Neural crest cell (in vitro differentiated cells): ENCODE measurements at regions not wholly inside any gene's neighbourhood (a gene's known extent, or its start where the extent isn't known, plus 50 kb on each side); places are given as distances from the start of the nearest gene placed in this dataset.

Experiments
- DNase-seq: peaks from one replicate; pipeline ENCODE4 v3.0.0; 2021; ENCODE audit warnings: low read depth, mixed read lengths, low spot score
- H3K27ac Mint-ChIP-seq: one replicate; pipeline ENCODE4 v1.8.0; 2021; ENCODE audit warnings: mild to moderate bottlenecking, mixed read lengths; ENCODE audit not compliant: unreplicated experiment
- H3K27me3 Mint-ChIP-seq: 2 replicates; pipeline ENCODE4 v1.8.0; 2021; ENCODE audit warnings: low read depth, mild to moderate bottlenecking, mixed read lengths
- H3K36me3 Mint-ChIP-seq: 2 replicates; pipeline ENCODE4 v1.8.0; 2021; ENCODE audit warnings: low read depth, mild to moderate bottlenecking, mixed read lengths
- H3K4me1 Mint-ChIP-seq: 2 replicates; pipeline ENCODE4 v1.8.0; 2021; ENCODE audit warnings: mixed read lengths
- H3K4me3 Mint-ChIP-seq: one replicate; pipeline ENCODE4 v1.8.0; 2021; ENCODE audit warnings: mild to moderate bottlenecking, mixed read lengths
- H3K9me3 Mint-ChIP-seq: 2 replicates; pipeline ENCODE4 v1.8.0; 2021; ENCODE audit warnings: mixed read lengths
- TF ChIP-seq, protein P1 (sequence below): fragments of 200-600 bp; sonication (generic); conservative IDR thresholded peaks from 2 replicates; pipeline ENCODE4 v1.5.0; 2021; ENCODE audit warnings: antibody characterized with exemption, mild to moderate bottlenecking

DNA sequence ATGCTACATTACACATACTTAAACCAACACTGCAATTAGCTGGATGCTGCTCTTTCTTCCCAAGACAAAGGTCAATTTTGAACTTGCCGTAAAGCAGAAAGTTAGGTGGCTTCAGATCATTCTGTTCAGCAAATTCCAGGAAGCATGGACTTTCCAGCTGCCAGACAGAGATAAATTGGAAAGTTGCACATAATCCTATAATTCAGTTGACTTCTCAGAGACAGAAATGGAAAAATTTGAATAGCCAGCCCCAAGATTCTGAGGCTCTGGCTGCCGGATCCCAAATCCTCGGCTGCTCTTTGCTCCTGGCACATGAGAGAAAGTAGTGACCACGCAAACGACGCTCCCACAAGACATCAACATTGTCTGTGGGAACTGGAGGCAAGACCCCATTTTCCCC, 105.0 kb upstream of the VIPR2 start:
- H3K9me3 Mint-ChIP-seq, result no peaks in the 10 kb centered on the region
- no peak overlapping the region for H3K4me3 Mint-ChIP-seq

DNA sequence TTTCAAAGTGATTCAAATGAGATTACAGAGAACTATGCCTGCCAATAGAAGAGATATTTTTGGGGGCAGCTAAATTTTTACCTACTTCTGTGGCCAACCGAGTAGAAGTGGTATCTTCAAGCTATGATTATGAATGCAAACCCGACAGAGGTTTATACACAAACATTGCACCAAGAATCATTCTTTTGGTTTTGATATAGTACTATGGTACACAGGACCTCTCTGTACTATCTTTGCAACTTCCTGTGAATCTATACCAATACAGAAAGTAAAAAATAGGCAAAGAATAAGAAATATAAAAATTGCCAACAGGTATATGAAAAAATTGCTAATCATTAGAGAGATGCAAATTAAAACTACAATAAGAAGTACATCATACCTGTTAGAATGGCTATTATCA, 103.2 kb upstream of the VIPR2 start:
- Mint-ChIP-seq H3K27ac (no peak overlapping the region), H3K4me3 (no peak overlapping the region), H3K9me3 (no peaks in the 10 kb centered on the region), H3K36me3 (no peaks in the 10 kb centered on the region), H3K27me3 (peaks cover 87% of the 10 kb centered on the region), H3K4me1 (no peaks in the 10 kb centered on the region)
- TF ChIP-seq, protein P1, sequence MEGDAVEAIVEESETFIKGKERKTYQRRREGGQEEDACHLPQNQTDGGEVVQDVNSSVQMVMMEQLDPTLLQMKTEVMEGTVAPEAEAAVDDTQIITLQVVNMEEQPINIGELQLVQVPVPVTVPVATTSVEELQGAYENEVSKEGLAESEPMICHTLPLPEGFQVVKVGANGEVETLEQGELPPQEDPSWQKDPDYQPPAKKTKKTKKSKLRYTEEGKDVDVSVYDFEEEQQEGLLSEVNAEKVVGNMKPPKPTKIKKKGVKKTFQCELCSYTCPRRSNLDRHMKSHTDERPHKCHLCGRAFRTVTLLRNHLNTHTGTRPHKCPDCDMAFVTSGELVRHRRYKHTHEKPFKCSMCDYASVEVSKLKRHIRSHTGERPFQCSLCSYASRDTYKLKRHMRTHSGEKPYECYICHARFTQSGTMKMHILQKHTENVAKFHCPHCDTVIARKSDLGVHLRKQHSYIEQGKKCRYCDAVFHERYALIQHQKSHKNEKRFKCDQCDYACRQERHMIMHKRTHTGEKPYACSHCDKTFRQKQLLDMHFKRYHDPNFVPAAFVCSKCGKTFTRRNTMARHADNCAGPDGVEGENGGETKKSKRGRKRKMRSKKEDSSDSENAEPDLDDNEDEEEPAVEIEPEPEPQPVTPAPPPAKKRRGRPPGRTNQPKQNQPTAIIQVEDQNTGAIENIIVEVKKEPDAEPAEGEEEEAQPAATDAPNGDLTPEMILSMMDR, result no peak
- no peak for DNase-seq

More for the DNA sequence above, 105.0 kb upstream of the VIPR2 start:
- TF ChIP-seq, protein P1, result no peak
- Mint-ChIP-seq H3K27ac (no peak overlapping the region), H3K36me3 (no peaks in the 10 kb centered on the region), H3K4me1 (no peaks in the 10 kb centered on the region), H3K27me3 (peaks cover 92% of the 10 kb centered on the region)
- no peak for DNase-seq

DNA sequence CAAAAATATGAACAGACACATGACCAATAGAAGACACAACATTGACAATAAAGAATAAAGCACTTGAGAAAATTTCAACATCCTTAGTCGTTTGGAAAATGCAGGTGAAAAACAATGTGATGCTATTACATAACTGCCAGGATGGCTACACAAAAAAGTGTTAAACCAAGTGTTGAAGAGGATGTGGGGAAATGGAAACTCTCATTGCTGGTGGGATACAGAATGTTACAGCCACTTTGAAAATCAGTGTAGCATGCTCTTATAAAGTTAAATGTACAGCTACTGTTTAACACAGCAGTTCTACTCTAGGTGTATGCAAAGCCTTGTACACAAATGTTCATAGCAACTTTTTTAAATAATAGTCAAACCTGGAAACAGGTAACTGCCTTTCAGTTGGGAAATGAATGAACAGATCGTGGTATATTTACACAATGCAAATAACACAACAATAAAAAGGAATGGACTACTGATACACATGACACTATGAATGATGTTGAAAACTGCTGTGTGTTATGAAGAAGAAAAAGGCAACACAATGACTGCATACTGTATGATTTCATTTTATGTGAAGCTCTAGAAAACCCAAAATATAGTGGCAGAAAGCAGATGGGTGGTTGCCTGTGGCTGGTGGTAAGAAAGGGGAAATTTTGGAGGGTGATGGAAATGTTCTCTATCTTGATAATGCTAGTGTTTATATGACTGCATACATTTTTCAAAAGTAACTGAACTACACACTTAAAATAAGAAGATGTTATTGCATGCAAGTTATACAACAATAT, 102.2 kb upstream of the VIPR2 start:
- H3K4me1 Mint-ChIP-seq, result no peaks in the 10 kb centered on the region
- H3K9me3 Mint-ChIP-seq, result no peaks in the 10 kb centered on the region

DNA sequence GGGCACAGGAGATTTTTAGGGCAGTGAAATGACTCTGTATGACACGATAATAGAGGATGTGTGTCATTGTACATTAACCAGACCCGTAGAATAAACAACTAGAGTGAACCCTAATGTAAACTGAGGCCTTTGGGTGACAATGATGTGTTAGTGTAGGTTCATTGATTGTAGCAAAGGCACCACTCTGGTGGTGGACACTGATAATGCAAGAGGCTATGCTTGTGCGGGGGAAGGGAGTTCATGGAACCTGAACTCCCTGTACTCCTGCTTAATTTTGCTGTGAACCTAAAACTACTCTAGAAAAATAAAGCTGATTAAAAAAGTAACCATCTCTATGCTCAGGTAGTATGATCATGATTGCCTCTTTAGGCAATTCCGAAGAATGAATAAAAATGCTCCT, 96.3 kb upstream of the VIPR2 start:
- Mint-ChIP-seq H3K27ac (no peak overlapping the region), H3K36me3 (no peaks in the 10 kb centered on the region), H3K4me1 (peaks cover 20% of the 10 kb centered on the region), H3K9me3 (no peaks in the 10 kb centered on the region), H3K27me3 (peaks cover 59% of the 10 kb centered on the region), H3K4me3 (no peak overlapping the region)
- no peak for DNase-seq
- TF ChIP-seq, protein P1, result no peak

More for the DNA sequence above, 102.2 kb upstream of the VIPR2 start:
- H3K27me3 Mint-ChIP-seq, result peaks cover 80% of the 10 kb centered on the region
- no peak overlapping the region for H3K4me3 Mint-ChIP-seq
- no peak for DNase-seq
- TF ChIP-seq, protein P1, result no peak
- H3K36me3 Mint-ChIP-seq, result no peaks in the 10 kb centered on the region
- no peak overlapping the region for H3K27ac Mint-ChIP-seq

DNA sequence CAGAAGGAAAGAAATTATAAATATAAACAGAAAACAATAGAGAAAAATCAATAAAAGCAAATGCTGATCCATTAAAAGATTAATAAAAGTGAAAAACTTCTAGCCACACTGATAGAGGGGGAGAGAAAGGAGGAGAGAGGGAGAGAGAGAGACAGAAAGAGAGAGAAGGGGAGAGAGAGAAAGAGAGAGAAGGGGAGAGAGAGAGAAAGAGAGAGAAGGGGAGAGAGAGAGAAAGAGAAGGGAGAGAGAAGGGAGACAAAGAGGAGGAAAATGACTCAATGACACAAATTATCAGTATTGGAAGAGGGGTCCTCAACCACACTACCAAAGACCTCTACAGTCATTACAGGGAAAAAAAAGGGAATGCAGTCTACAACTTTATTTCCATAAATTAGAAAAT, 94.4 kb upstream of the VIPR2 start:
- peaks cover 48% of the 10 kb centered on the region for H3K27me3 Mint-ChIP-seq
- H3K36me3 Mint-ChIP-seq, result no peaks in the 10 kb centered on the region
- H3K9me3 Mint-ChIP-seq, result no peaks in the 10 kb centered on the region
- DNase-seq, result no peak
- no peak overlapping the region for H3K4me3 Mint-ChIP-seq
- H3K4me1 Mint-ChIP-seq, result peaks cover 21% of the 10 kb centered on the region
- TF ChIP-seq, protein P1, result no peak
- no peak overlapping the region for H3K27ac Mint-ChIP-seq
